Urinary bladder (tissue), 3 donors: ENCODE measurements at regions not wholly inside any gene's neighbourhood (a gene's known extent, or its start where the extent isn't known, plus 50 kb on each side); places are given as distances from the start of the nearest gene placed in this dataset.

Experiments
- DNase-seq: peaks from one replicate; pipeline ENCODE4 v3.0.0-alpha.2; 2015; ENCODE audit errors: extremely low spot score
- H3K27ac ChIP-seq: one replicate; pipeline ENCODE4 v1.5.1; 2013; ENCODE audit warnings: low read depth, mild to moderate bottlenecking, moderate library complexity
- H3K36me3 ChIP-seq: one replicate; pipeline ENCODE4 v1.6.1; 2013; ENCODE audit warnings: mild to moderate bottlenecking, moderate library complexity; ENCODE audit not compliant: insufficient read depth
- H3K4me1 ChIP-seq: one replicate; pipeline ENCODE4 v1.6.1; 2013; ENCODE audit warnings: mild to moderate bottlenecking, moderate library complexity; ENCODE audit not compliant: insufficient read depth
- H3K4me3 ChIP-seq: one replicate; pipeline ENCODE4 v1.5.1; 2013; ENCODE audit warnings: low read depth, low read length
- WGBS: extraction: QIAGEN DNeasy Blood & Tissue Kit; methylation state at CpG from one replicate; pipeline ENCODE4 v1.1.7; 2013; 5-methylcytosine and 5-hydroxymethylcytosine counted together
- donor health status: healthy with polysubstance abuse.
- donor health status: healthy.

DNA sequence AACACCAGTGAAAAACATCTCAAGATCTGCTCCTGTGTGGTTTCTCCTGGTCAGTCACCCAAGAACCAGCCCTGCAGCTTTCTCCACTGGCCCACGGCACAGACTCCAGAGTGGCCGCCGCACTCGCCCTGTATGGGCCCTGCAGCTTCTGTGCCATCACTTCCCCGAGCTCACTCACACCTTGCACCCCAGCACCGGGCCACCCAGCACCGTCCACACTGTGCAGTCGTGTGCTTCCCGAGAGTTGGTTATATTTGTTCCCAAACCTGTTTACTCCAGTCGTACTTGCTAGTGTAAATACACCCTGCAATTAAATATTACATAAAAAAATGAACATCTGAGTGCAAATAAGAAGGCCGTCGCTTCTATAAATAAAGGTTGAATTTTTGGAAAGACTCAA is 341.7 kb downstream of the CDH26 start:
- H3K4me3 ChIP-seq, result no peak overlapping the region
- no peak overlapping the region for H3K27ac ChIP-seq
- no peak for DNase-seq
- no peaks in the 10 kb centered on the region for H3K4me1 ChIP-seq
- no peaks in the 10 kb centered on the region for H3K36me3 ChIP-seq
- WGBS, result 79% methylated on average over 12 of the region's 12 CpGs

GRCh38 chr20:60300374-60300773 is 342.2 kb downstream of the CDH26 start:
- Histone ChIP-seq H3K4me1 (no peaks in the 10 kb centered on the region), H3K36me3 (no peaks in the 10 kb centered on the region), H3K4me3 (no peak overlapping the region), H3K27ac (no peak overlapping the region)
- DNase-seq, result no peak
- WGBS, result 67% methylated on average over 3 of the region's 3 CpGs

DNA sequence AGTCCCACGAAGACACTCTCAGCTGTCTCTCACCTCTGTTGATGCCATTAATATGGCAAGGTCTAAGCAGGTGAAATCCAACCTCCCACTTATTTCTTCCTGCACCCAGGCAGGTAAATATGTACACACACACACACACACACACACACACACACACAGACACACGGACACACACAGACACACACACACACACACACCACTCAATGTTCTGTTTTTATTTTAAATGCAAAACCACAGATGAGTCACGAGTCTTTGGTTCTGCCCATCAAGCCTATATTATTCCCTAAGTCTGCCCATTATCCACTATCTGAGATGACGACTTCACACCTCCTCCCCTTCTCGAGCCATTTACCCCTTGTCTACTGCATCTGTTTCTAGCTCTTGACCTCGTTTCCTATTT is 344.7 kb downstream of the CDH26 start:
- DNase-seq, result no peak
- WGBS, result 42% methylated on average over 6 of the region's 6 CpGs
- Histone ChIP-seq H3K27ac (no peak overlapping the region), H3K4me1 (no peaks in the 10 kb centered on the region), H3K36me3 (no peaks in the 10 kb centered on the region), H3K4me3 (no peak overlapping the region)

DNA sequence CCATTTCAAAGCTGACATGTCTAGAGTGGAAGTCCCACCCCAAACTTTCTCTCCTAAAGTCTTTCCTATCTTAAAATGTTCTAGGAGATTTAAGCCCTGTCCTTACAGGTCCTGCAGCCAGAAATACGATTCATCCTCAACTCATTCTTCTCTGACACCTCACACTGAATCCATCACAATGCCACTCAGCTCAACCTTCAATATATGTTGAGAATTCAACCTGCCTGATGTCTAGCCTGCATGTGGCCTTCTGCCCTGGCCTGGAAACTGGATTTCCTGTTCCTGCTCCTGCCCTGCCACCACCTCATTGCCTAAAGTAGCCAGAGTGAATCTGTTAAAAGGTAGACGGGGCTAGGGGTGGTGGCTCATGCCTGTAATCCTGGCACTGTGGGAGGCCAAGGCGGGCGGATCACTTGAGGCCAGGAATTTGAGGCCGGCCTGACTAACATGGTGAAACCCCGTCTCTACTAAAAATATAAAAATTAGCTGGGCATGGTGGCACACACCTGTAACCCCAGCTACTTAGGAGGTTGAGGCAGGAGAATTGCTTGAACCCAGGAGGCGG is 345.9 kb downstream of the CDH26 start:
- no peak for DNase-seq
- no peak overlapping the region for H3K27ac ChIP-seq
- no peaks in the 10 kb centered on the region for H3K36me3 ChIP-seq
- no peaks in the 10 kb centered on the region for H3K4me1 ChIP-seq
- no peak overlapping the region for H3K4me3 ChIP-seq
- 75% methylated on average over 7 of the region's 7 CpGs for WGBS

GRCh38 chr20:60304931-60305330 is 346.7 kb downstream of the CDH26 start:
- Histone ChIP-seq H3K36me3 (no peaks in the 10 kb centered on the region), H3K4me1 (no peaks in the 10 kb centered on the region), H3K27ac (no peak overlapping the region), H3K4me3 (no peak overlapping the region)
- WGBS, result 86% methylated on average over 4 of the region's 4 CpGs
- no peak for DNase-seq

DNA sequence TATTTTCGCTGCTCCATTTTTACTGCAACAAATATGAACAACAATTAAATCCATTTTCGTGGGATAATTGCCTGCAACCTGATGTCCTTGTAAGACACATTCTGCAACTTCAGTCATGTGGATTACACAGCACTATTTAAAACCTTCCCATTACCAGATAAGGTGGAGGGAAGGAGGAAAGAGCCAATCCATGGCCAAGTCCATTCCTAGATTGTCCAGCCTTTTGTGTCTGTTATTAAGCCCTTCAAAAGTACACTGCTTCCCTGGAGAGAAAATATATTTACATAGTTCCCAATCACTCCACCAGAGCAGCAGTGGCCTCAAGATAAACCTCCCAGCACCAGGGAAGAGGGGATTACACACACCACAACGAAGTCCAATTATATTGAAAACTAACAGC is 347.9 kb downstream of the CDH26 start:
- H3K36me3 ChIP-seq, result no peaks in the 10 kb centered on the region
- no peak overlapping the region for H3K27ac ChIP-seq
- 57% methylated on average over 3 of the region's 3 CpGs for WGBS
- H3K4me1 ChIP-seq, result no peaks in the 10 kb centered on the region
- no peak overlapping the region for H3K4me3 ChIP-seq
- DNase-seq, result no peak

DNA sequence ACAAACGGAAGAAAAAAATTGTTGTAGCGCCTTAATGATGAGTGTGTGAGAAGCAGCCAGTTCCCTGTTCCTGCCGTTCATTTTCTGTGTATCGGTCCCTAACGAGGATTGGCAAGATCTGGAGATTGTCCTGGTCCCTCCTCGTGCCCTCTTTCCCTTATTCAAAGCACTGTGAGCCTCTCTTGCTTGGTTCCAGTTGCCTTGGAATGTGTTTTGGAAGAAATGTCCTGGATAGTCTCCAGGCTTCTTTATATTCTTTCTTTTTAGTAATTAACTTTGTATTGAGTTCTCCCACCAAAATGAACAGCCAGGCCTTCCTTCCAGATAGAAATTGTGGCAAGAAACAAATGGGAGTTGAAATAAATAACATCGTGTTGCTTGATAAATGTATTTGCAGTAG is 348.3 kb downstream of the CDH26 start:
- no peak for DNase-seq
- 68% methylated on average over 7 of the region's 7 CpGs for whole genome bisulfite sequencing
- H3K4me3 ChIP-seq, result no peak overlapping the region

DNA sequence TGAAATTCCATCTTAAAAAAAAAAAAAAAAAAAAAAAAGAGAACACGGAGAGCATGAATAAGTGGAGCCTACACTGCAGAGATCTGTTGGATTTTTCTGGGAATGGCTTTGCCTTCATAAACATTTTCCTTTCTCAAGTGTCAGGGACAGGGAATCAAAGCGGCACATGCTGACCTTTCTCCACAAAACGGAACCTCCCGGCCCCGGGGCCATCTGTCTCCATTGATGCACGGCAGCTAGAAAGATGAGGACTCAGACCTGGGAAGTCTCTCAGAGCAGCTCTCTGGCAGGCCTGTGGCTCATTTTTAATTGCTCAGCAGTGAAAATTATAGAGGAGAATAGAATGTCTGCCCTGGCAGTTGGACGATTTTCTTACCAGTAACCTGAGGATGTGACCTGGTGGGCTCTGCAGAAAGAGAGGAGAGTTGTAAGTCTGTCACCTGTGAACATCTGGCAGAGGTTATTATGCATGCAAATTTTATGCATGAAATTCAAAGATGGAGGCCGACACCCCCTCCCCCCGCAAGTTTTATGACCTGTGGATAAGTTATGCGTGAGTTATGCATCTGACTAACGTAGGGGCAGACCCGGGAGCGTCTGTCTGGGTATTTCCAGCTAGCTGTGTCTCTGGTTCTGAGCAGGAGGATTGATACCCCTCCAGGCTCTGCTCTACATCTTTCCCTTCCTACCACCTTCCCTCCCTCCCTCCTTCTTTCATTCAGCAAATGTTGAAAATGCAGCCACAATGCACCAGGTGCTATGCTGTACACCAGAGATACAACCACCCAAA is 352.5 kb downstream of the CDH26 start:
- WGBS, result 80% methylated on average over 13 of the region's 13 CpGs
- Histone ChIP-seq H3K27ac (no peak overlapping the region), H3K4me3 (no peak overlapping the region), H3K36me3 (no peaks in the 10 kb centered on the region), H3K4me1 (no peaks in the 10 kb centered on the region)
- DNase-seq, result no peak

More for the DNA sequence above, 348.3 kb downstream of the CDH26 start:
- Histone ChIP-seq H3K36me3 (no peaks in the 10 kb centered on the region), H3K27ac (no peak overlapping the region), H3K4me1 (no peaks in the 10 kb centered on the region)

- WGBS, result 70% methylated on average over 9 of the region's 9 CpGs
- no peaks in the 10 kb centered on the region for H3K4me1 ChIP-seq
- no peaks in the 10 kb centered on the region for H3K36me3 ChIP-seq
- DNase-seq, result no peak
- no peak overlapping the region for H3K4me3 ChIP-seq
- no peak overlapping the region for H3K27ac ChIP-seq
These were observed 355.0 kb downstream of the CDH26 start for GRCh38 chr20:60313191-60313590.

- DNase-seq, result no peak
- Histone ChIP-seq H3K27ac (no peak overlapping the region), H3K36me3 (no peaks in the 10 kb centered on the region), H3K4me3 (no peak overlapping the region), H3K4me1 (no peaks in the 10 kb centered on the region)
- WGBS, result 64% methylated on average over 5 of the region's 5 CpGs
These were observed 355.4 kb downstream of the CDH26 start for GRCh38 chr20:60313614-60314013.

DNA sequence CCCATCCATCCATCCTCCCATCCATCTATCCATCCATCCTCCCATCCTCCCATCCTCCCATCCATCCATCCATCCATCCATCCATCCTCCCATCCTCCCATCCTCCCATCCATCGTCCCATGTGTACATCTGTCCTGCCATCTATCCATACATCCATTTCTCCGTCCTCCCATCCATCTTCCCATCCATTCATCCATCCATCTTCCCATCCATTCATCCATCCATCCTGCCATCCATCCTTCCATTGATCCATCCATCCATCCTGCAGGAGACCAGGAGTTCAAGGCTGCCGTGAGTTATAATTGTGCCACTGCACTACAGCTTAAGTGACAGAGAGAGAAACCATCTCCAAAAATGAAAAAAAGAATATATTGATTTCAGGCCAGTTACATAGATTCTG is 356.5 kb downstream of the CDH26 start:
- Histone ChIP-seq H3K4me1 (no peaks in the 10 kb centered on the region), H3K27ac (no peak overlapping the region), H3K36me3 (no peaks in the 10 kb centered on the region), H3K4me3 (no peak overlapping the region)
- no peak for DNase-seq
- WGBS, result 96% methylated on average over 3 of the region's 3 CpGs

DNA sequence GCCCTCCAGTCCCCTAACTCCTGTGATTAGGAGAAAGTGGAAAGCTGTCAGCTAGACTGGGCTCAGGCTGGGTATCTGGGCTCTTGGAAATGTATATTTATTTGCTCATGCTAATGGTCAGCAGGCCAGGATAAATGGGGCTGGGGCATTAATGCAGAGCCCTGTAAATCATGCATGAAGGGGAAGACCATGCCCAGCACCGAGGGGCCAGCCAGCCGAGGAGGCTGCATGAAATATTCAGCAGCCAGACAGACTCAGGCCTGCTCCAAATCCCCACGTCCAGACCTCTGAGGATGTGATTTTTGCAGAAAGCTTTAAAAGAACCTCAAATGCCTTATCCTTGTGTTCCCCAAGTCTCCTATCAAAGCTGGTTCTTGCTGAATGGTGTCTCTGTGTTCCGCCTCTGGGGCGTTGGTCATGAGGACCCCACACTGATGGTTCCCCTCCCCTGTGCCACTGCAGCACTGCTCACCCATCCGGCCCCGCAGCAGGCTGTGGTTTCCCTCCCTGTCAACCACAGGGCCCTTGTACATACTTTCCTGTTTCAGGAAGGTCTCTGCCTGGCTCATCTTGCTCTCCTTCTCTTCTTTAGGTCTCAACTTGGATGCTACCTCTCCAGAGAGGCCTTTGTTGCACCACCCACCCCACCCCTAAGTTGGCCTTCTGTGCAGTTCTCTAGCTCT is 358.4 kb downstream of the CDH26 start:
- DNase-seq, result no peak
- Histone ChIP-seq H3K36me3 (no peaks in the 10 kb centered on the region), H3K4me3 (no peak overlapping the region), H3K27ac (no peak overlapping the region), H3K4me1 (no peaks in the 10 kb centered on the region)
- WGBS, result 70% methylated on average over 7 of the region's 7 CpGs

- no peak overlapping the region for H3K4me3 ChIP-seq
- 66% methylated on average over 3 of the region's 3 CpGs for WGBS
- H3K27ac ChIP-seq, result no peak overlapping the region
- H3K4me1 ChIP-seq, result no peaks in the 10 kb centered on the region
- no peak for DNase-seq
- H3K36me3 ChIP-seq, result no peaks in the 10 kb centered on the region
These were observed 359.2 kb downstream of the CDH26 start for GRCh38 chr20:60317401-60317800.

DNA sequence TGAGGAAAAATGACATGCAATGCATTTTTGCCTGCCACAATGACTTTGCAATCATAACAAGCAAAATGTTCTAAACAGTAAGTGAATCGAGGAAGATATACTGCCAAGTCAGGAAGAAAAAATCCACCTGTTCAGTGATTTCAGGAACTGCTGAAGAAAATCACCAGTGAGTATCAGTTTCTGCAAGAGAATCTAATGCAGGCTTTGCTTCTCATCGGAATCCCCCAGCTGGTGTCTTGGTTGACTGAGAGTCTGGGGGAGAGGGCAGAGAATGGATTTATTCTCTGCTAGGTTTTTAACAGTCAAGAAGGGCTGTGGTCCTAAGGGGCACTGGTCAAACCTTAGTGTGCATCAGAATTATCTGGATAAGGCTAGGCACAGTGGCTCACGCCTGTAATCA is 363.4 kb downstream of the CDH26 start:
- H3K36me3 ChIP-seq, result no peaks in the 10 kb centered on the region
- H3K4me3 ChIP-seq, result no peak overlapping the region
- 75% methylated on average over 3 of the region's 3 CpGs for WGBS
- H3K4me1 ChIP-seq, result no peaks in the 10 kb centered on the region
- no peak for DNase-seq
- no peak overlapping the region for H3K27ac ChIP-seq
